Activated naive CD8-positive, alpha-beta T cell treated with anti-CD3 and anti-CD28 coated beads, Interleukin-2, amount 10 ng/mL, durations not matched to agents 7 days and 5 days (primary cell): ENCODE measurements at regions not wholly inside any gene's neighbourhood (a gene's known extent, or its start where the extent isn't known, plus 50 kb on each side); places are given as distances from the start of the nearest gene placed in this dataset.

ENCODE experiments used
- ATAC-seq: fragments of 150-1000 bp; cut with Tn5 transposase; one replicate; pipeline ENCODE4 v1.10.0; 2021; ENCODE audit warnings: low read depth, moderate library complexity
- POLR2A ChIA-PET: fragments of 350-600 bp; sonication (Branson Sonifier 250); formaldehyde crosslinking; loops from one replicate; lab custom pipeline; 2021; ENCODE audit warnings: antibody characterized with exemption; lab: Charles Lee
- DNase-seq: peaks from one replicate; pipeline ENCODE4 v3.0.0; 2021
- H3K27ac Mint-ChIP-seq: one replicate; pipeline ENCODE4 v1.8.0; 2022; ENCODE audit warnings: mild to moderate bottlenecking, mixed read lengths
- H3K27me3 Mint-ChIP-seq: one replicate; pipeline ENCODE4 v1.8.0; 2022; ENCODE audit warnings: mild to moderate bottlenecking, moderate library complexity, mixed read lengths
- H3K36me3 Mint-ChIP-seq: one replicate; pipeline ENCODE4 v1.8.0; 2021; ENCODE audit warnings: mild to moderate bottlenecking, mixed read lengths
- H3K4me1 Mint-ChIP-seq: one replicate; pipeline ENCODE4 v1.8.0; 2021; ENCODE audit warnings: mixed read lengths
- H3K4me3 Mint-ChIP-seq: one replicate; pipeline ENCODE4 v1.8.0; 2022; ENCODE audit warnings: mild to moderate bottlenecking, moderate library complexity, mixed read lengths
- H3K9me3 Mint-ChIP-seq: one replicate; pipeline ENCODE4 v1.8.0; 2021; ENCODE audit warnings: mixed read lengths

GRCh38 chr2:5374762-5375161, 317.4 kb upstream of the SOX11 start:
- Mint-ChIP-seq H3K4me3 (no peak overlapping the region), H3K27me3 (no peaks in the 10 kb centered on the region), H3K36me3 (no peaks in the 10 kb centered on the region), H3K27ac (no peak overlapping the region), H3K9me3 (no peaks in the 10 kb centered on the region), H3K4me1 (no peaks in the 10 kb centered on the region)
- POLR2A ChIA-PET: no interaction called here
- DNase-seq: no peak
- no peak for ATAC-seq

- POLR2A ChIA-PET: no interaction called here
- no peaks in the 10 kb centered on the region for H3K36me3 Mint-ChIP-seq
- ATAC-seq: no peak
- DNase-seq: no peak
- no peaks in the 10 kb centered on the region for H3K27me3 Mint-ChIP-seq
- no peaks in the 10 kb centered on the region for H3K4me1 Mint-ChIP-seq
- no peak overlapping the region for H3K27ac Mint-ChIP-seq
- H3K9me3 Mint-ChIP-seq: no peaks in the 10 kb centered on the region
- H3K4me3 Mint-ChIP-seq: no peak overlapping the region
Measured at GRCh38 chr2:5377323-5377722, 314.9 kb upstream of the SOX11 start.

GRCh38 chr2:5379811-5380210, 312.4 kb upstream of the SOX11 start:
- Mint-ChIP-seq H3K27me3 (no peaks in the 10 kb centered on the region), H3K4me1 (no peaks in the 10 kb centered on the region), H3K27ac (no peak overlapping the region), H3K36me3 (no peaks in the 10 kb centered on the region), H3K4me3 (no peak overlapping the region), H3K9me3 (no peaks in the 10 kb centered on the region)
- ATAC-seq (no peak), DNase-seq (no peak)
- POLR2A ChIA-PET: no interaction called here

- DNase-seq: no peak
- no peaks in the 10 kb centered on the region for H3K27me3 Mint-ChIP-seq
- no peaks in the 10 kb centered on the region for H3K36me3 Mint-ChIP-seq
- POLR2A ChIA-PET: no interaction called here
- no peak overlapping the region for H3K27ac Mint-ChIP-seq
- H3K9me3 Mint-ChIP-seq: no peaks in the 10 kb centered on the region
- no peak overlapping the region for H3K4me3 Mint-ChIP-seq
- no peaks in the 10 kb centered on the region for H3K4me1 Mint-ChIP-seq
- ATAC-seq: no peak
Measured at GRCh38 chr2:5385596-5385995, 306.6 kb upstream of the SOX11 start.

GRCh38 chr2:5387406-5387805, 304.8 kb upstream of the SOX11 start:
- Mint-ChIP-seq H3K27ac (no peak overlapping the region), H3K4me3 (no peak overlapping the region), H3K27me3 (no peaks in the 10 kb centered on the region), H3K36me3 (no peaks in the 10 kb centered on the region), H3K9me3 (no peaks in the 10 kb centered on the region), H3K4me1 (no peaks in the 10 kb centered on the region)
- POLR2A ChIA-PET: no interaction called here
- ATAC-seq (no peak), DNase-seq (no peak)

- Mint-ChIP-seq H3K27ac (no peak overlapping the region), H3K36me3 (no peaks in the 10 kb centered on the region), H3K9me3 (no peaks in the 10 kb centered on the region), H3K27me3 (no peaks in the 10 kb centered on the region), H3K4me3 (no peak overlapping the region), H3K4me1 (no peaks in the 10 kb centered on the region)
- ATAC-seq: no peak
- no peak for DNase-seq
- POLR2A ChIA-PET: no interaction called here
Measured at GRCh38 chr2:5389740-5390139, 302.4 kb upstream of the SOX11 start.

- no peak overlapping the region for H3K4me3 Mint-ChIP-seq
- H3K9me3 Mint-ChIP-seq: no peaks in the 10 kb centered on the region
- no peak for DNase-seq
- H3K27ac Mint-ChIP-seq: no peak overlapping the region
- no peaks in the 10 kb centered on the region for H3K4me1 Mint-ChIP-seq
- no peak for ATAC-seq
- no peaks in the 10 kb centered on the region for H3K36me3 Mint-ChIP-seq
- H3K27me3 Mint-ChIP-seq: no peaks in the 10 kb centered on the region
- POLR2A ChIA-PET: no interaction called here
Measured at GRCh38 chr2:5391362-5391761, 300.8 kb upstream of the SOX11 start.

GRCh38 chr2:5392658-5393057, 299.5 kb upstream of the SOX11 start:
- Mint-ChIP-seq H3K36me3 (no peaks in the 10 kb centered on the region), H3K9me3 (no peaks in the 10 kb centered on the region), H3K27me3 (no peaks in the 10 kb centered on the region), H3K4me3 (no peak overlapping the region), H3K27ac (no peak overlapping the region), H3K4me1 (no peaks in the 10 kb centered on the region)
- no peak for DNase-seq
- POLR2A ChIA-PET: no interaction called here
- no peak for ATAC-seq

GRCh38 chr2:5393474-5393873, 298.7 kb upstream of the SOX11 start:
- H3K4me1 Mint-ChIP-seq: no peaks in the 10 kb centered on the region
- no peak for ATAC-seq
- no peak for DNase-seq
- H3K27me3 Mint-ChIP-seq: no peaks in the 10 kb centered on the region
- H3K9me3 Mint-ChIP-seq: no peaks in the 10 kb centered on the region
- no peak overlapping the region for H3K27ac Mint-ChIP-seq
- no peak overlapping the region for H3K4me3 Mint-ChIP-seq
- H3K36me3 Mint-ChIP-seq: no peaks in the 10 kb centered on the region
- POLR2A ChIA-PET: no interaction called here

- Mint-ChIP-seq H3K4me3 (no peak overlapping the region), H3K36me3 (no peaks in the 10 kb centered on the region), H3K9me3 (no peaks in the 10 kb centered on the region), H3K27me3 (no peaks in the 10 kb centered on the region), H3K27ac (no peak overlapping the region), H3K4me1 (no peaks in the 10 kb centered on the region)
- DNase-seq (no peak), ATAC-seq (no peak)
- POLR2A ChIA-PET: no interaction called here
Measured at GRCh38 chr2:5394223-5394622, 298.0 kb upstream of the SOX11 start.

GRCh38 chr2:5401115-5401657, 291.0 kb upstream of the SOX11 start:
- peaks cover 2% of the 10 kb centered on the region for H3K9me3 Mint-ChIP-seq
- no peak overlapping the region for H3K27ac Mint-ChIP-seq
- H3K36me3 Mint-ChIP-seq: no peaks in the 10 kb centered on the region
- H3K4me3 Mint-ChIP-seq: no peak overlapping the region
- H3K4me1 Mint-ChIP-seq: no peaks in the 10 kb centered on the region
- DNase-seq: no peak
- POLR2A ChIA-PET: no interaction called here
- ATAC-seq: no peak
- H3K27me3 Mint-ChIP-seq: no peaks in the 10 kb centered on the region

- Mint-ChIP-seq H3K36me3 (no peaks in the 10 kb centered on the region), H3K27ac (no peak overlapping the region), H3K4me3 (no peak overlapping the region), H3K9me3 (peaks cover 2% of the 10 kb centered on the region), H3K4me1 (no peaks in the 10 kb centered on the region), H3K27me3 (no peaks in the 10 kb centered on the region)
- DNase-seq: no peak
- POLR2A ChIA-PET: no interaction called here
- no peak for ATAC-seq
Measured at GRCh38 chr2:5403392-5403791, 288.8 kb upstream of the SOX11 start.

GRCh38 chr2:5409898-5410381, 282.2 kb upstream of the SOX11 start:
- POLR2A ChIA-PET: no interaction called here
- ATAC-seq (no peak), DNase-seq (no peak)
- Mint-ChIP-seq H3K9me3 (no peaks in the 10 kb centered on the region), H3K4me3 (no peak overlapping the region), H3K36me3 (no peaks in the 10 kb centered on the region), H3K27ac (no peak overlapping the region), H3K4me1 (no peaks in the 10 kb centered on the region), H3K27me3 (no peaks in the 10 kb centered on the region)

GRCh38 chr2:5410991-5411700, 281.0 kb upstream of the SOX11 start:
- Mint-ChIP-seq H3K9me3 (no peaks in the 10 kb centered on the region), H3K27me3 (no peaks in the 10 kb centered on the region), H3K27ac (no peak overlapping the region), H3K4me3 (no peak overlapping the region), H3K4me1 (no peaks in the 10 kb centered on the region), H3K36me3 (no peaks in the 10 kb centered on the region)
- POLR2A ChIA-PET: no interaction called here
- DNase-seq (no peak), ATAC-seq (no peak)
